Stomach (tissue), 4 donors: ENCODE measurements at regions not wholly inside any gene's neighbourhood (a gene's known extent, or its start where the extent isn't known, plus 50 kb on each side); places are given as distances from the start of the nearest gene placed in this dataset.

Source experiments
- CTCF ChIP-seq, 7 experiments: fragments of 450-650 bp in 4 of 7; fragments of 200-600 bp in 3 of 7; sonication (generic) in 3 of 7; IDR thresholded peaks; one replicate each; pipeline ENCODE4 v1.5.1; 2016 to 2019; ENCODE audit warnings: antibody characterized with exemption in 7 of 7, control low read depth in 2 of 7, mild to moderate bottlenecking in 1 of 7
- EP300 ChIP-seq: sonication (generic); formaldehyde crosslinking; IDR thresholded peaks from one replicate; pipeline ENCODE4 v1.6.1; 2017; ENCODE audit warnings: antibody characterized with exemption
- POLR2A ChIP-seq, 4 donors: fragments of 450-650 bp; IDR thresholded peaks; one replicate each; pipeline ENCODE4 v1.6.1; 2016; ENCODE audit warnings: antibody characterized with exemption in 4 of 4, control low read depth in 2 of 4, mild to moderate bottlenecking in 1 of 4, moderate library complexity in 1 of 4
- POLR2AphosphoS5 ChIP-seq, 3 donors: sonication (generic); formaldehyde crosslinking; IDR thresholded peaks; one replicate each; pipeline ENCODE4 v1.6.1; 2016; ENCODE audit warnings: antibody characterized with exemption in 3 of 3

GRCh38 chr1:96978444-96978843 is 256.9 kb downstream of the PTBP2 start:
- TF ChIP-seq POLR2A (IDR thresholded peaks at IDR 0.05), result no peak
- TF ChIP-seq POLR2AphosphoS5 (IDR thresholded peaks at IDR 0.05), result no peak
- no peak for TF ChIP-seq EP300
- TF ChIP-seq CTCF (IDR thresholded peaks at IDR 0.05), result no peak
